Endodermal cell (in vitro differentiated cells): ENCODE measurements at regions not wholly inside any gene's neighbourhood (a gene's known extent, or its start where the extent isn't known, plus 50 kb on each side); places are given as distances from the start of the nearest gene placed in this dataset.

Experiments used
- DNase-seq: peaks from one replicate; pipeline ENCODE4 v3.0.0-alpha.2; 2017
- H3K27ac ChIP-seq: 2 replicates; pipeline ENCODE4 v1.5.1; 2013; ENCODE audit warnings: mild to moderate bottlenecking, low read depth, low read length, moderate library complexity
- H3K27me3 ChIP-seq: 2 replicates; pipeline ENCODE4 v1.6.1; 2013; ENCODE audit warnings: mild to moderate bottlenecking, low read length, moderate library complexity; ENCODE audit not compliant: insufficient read depth, control insufficient read depth, poor library complexity, severe bottlenecking
- H3K36me3 ChIP-seq: 2 replicates; pipeline ENCODE4 v1.7.0; 2013; ENCODE audit warnings: mild to moderate bottlenecking, low read length, moderate library complexity; ENCODE audit not compliant: control insufficient read depth, insufficient read depth
- H3K4me1 ChIP-seq: one replicate; pipeline ENCODE4 v1.7.0; 2013; ENCODE audit warnings: low read length; ENCODE audit not compliant: control insufficient read depth, insufficient read depth
- H3K4me3 ChIP-seq: 2 replicates; pipeline ENCODE4 v1.5.1; 2013; ENCODE audit warnings: mild to moderate bottlenecking, low read length, moderate library complexity
- H3K9ac ChIP-seq: 2 replicates; pipeline ENCODE4 v1.6.1; 2013; ENCODE audit warnings: mild to moderate bottlenecking, low read length, moderate library complexity; ENCODE audit not compliant: poor library complexity, severe bottlenecking; ENCODE audit errors: extremely low read depth
- H3K9me3 ChIP-seq: 2 replicates; pipeline ENCODE4 v1.6.1; 2013; ENCODE audit warnings: mild to moderate bottlenecking, low read length, moderate library complexity; ENCODE audit not compliant: control insufficient read depth
- H3K27ac Mint-ChIP-seq: 2 replicates; pipeline ENCODE4 v1.8.0; 2020; ENCODE audit warnings: mixed read lengths
- H3K27me3 Mint-ChIP-seq: 2 replicates; pipeline ENCODE4 v1.8.0; 2021; ENCODE audit warnings: mild to moderate bottlenecking, mixed read lengths; ENCODE audit not compliant: insufficient read depth
- H3K36me3 Mint-ChIP-seq: 2 replicates; pipeline ENCODE4 v1.8.0; 2020; ENCODE audit warnings: low read depth, mixed read lengths
- H3K4me1 Mint-ChIP-seq: 2 replicates; pipeline ENCODE4 v1.8.0; 2020; ENCODE audit warnings: mixed read lengths
- H3K4me3 Mint-ChIP-seq: 2 replicates; pipeline ENCODE4 v1.8.0; 2020; ENCODE audit warnings: mild to moderate bottlenecking, moderate library complexity, mixed read lengths
- H3K9me3 Mint-ChIP-seq: 2 replicates; pipeline ENCODE4 v1.8.0; 2020; ENCODE audit warnings: mild to moderate bottlenecking, mixed read lengths
- TF ChIP-seq, protein P1 (sequence below): fragments of 200-600 bp; sonication (generic); conservative IDR thresholded peaks from 2 replicates; pipeline ENCODE4 v1.5.0; 2021; ENCODE audit warnings: antibody characterized with exemption, mild to moderate bottlenecking

DNA sequence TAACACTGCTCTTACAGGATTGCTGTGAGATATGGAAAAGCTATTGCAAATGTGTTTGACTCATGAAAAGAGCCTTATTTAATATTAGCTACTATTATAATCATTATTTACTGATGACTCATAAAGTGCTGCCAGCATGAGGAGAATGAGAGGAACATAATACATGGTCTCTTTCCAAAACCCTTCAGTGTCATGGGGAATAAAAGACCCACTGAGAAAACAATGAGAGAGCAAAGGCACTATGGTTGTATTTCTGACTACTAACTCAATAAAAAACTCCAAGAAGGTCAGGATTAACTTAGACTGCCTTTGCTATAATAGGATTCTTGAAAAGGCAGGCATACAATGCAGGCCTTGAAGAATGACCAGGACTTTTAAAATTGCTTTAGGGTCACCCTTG, 633.5 kb downstream of the DTWD2 start:
- Mint-ChIP-seq H3K4me3 (no peak overlapping the region), H3K36me3 (no peaks in the 10 kb centered on the region), H3K4me1 (no peaks in the 10 kb centered on the region), H3K27ac (no peak overlapping the region), H3K9me3 (no peaks in the 10 kb centered on the region), H3K27me3 (no peaks in the 10 kb centered on the region)
- TF ChIP-seq, protein P1, sequence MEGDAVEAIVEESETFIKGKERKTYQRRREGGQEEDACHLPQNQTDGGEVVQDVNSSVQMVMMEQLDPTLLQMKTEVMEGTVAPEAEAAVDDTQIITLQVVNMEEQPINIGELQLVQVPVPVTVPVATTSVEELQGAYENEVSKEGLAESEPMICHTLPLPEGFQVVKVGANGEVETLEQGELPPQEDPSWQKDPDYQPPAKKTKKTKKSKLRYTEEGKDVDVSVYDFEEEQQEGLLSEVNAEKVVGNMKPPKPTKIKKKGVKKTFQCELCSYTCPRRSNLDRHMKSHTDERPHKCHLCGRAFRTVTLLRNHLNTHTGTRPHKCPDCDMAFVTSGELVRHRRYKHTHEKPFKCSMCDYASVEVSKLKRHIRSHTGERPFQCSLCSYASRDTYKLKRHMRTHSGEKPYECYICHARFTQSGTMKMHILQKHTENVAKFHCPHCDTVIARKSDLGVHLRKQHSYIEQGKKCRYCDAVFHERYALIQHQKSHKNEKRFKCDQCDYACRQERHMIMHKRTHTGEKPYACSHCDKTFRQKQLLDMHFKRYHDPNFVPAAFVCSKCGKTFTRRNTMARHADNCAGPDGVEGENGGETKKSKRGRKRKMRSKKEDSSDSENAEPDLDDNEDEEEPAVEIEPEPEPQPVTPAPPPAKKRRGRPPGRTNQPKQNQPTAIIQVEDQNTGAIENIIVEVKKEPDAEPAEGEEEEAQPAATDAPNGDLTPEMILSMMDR, result no peak
- Histone ChIP-seq H3K27me3 (no peaks in the 10 kb centered on the region), H3K4me3 (no peak overlapping the region), H3K9ac (no peak overlapping the region), H3K4me1 (no peaks in the 10 kb centered on the region), H3K27ac (no peak overlapping the region), H3K9me3 (no peaks in the 10 kb centered on the region), H3K36me3 (no peaks in the 10 kb centered on the region)
- no peak for DNase-seq

DNA sequence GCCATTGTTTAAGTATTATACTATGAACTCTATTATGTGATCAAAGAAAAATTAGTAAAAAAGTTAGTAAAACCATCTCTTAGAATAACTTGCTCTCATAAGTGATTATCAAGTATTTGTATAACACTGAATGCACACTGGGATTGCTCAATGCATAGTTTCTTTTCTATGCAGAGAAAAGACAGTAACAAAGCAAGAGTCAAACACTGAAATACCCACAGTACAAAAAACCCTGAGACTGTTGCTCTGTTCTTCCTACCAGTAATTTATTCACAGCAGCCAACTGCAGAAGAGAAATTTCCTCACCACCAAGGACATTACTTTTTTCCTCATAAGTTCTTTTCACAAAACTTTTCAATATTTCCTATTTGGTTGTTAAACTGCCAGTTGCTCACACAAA, 634.4 kb downstream of the DTWD2 start:
- Histone ChIP-seq H3K27ac (no peak overlapping the region), H3K27me3 (no peaks in the 10 kb centered on the region), H3K4me1 (no peaks in the 10 kb centered on the region), H3K36me3 (no peaks in the 10 kb centered on the region), H3K9me3 (no peaks in the 10 kb centered on the region), H3K9ac (no peak overlapping the region), H3K4me3 (no peak overlapping the region)
- H3K9me3 Mint-ChIP-seq, result no peaks in the 10 kb centered on the region
- TF ChIP-seq, protein P1, result no peak
- H3K4me3 Mint-ChIP-seq, result no peak overlapping the region
- DNase-seq, result no peak
- H3K4me1 Mint-ChIP-seq, result no peaks in the 10 kb centered on the region
- no peak overlapping the region for H3K27ac Mint-ChIP-seq
- H3K27me3 Mint-ChIP-seq, result no peaks in the 10 kb centered on the region
- no peaks in the 10 kb centered on the region for H3K36me3 Mint-ChIP-seq

DNA sequence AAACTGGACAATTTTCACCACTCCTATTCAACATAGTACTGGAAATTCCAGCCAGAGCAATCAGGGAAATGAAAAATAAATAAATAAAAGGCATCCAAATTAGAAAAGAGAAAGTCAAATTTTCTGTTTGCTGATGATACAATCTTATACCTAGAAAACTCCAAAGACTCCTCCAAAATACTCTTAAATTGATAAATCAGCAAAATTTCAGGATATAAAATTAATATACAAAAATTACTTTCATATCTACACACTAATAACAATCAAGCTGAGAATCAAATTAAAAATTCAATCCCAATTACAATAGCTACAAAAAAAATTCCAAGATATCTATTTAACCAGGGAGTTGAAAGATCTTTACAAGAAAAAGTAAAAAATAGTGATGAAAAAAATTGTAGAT, 651.9 kb downstream of the DTWD2 start:
- H3K27me3 Mint-ChIP-seq, result no peaks in the 10 kb centered on the region
- no peak for DNase-seq
- Histone ChIP-seq H3K9me3 (no peaks in the 10 kb centered on the region), H3K36me3 (no peaks in the 10 kb centered on the region), H3K9ac (no peak overlapping the region), H3K4me1 (no peaks in the 10 kb centered on the region), H3K4me3 (no peak overlapping the region), H3K27me3 (no peaks in the 10 kb centered on the region), H3K27ac (no peak overlapping the region)
- H3K4me3 Mint-ChIP-seq, result no peak overlapping the region
- no peaks in the 10 kb centered on the region for H3K4me1 Mint-ChIP-seq
- no peak overlapping the region for H3K27ac Mint-ChIP-seq
- no peaks in the 10 kb centered on the region for H3K36me3 Mint-ChIP-seq
- no peaks in the 10 kb centered on the region for H3K9me3 Mint-ChIP-seq
- TF ChIP-seq, protein P1, result no peak
